ENCODE measurements at regions not wholly inside any gene's neighbourhood (a gene's known extent, or its start where the extent isn't known, plus 50 kb on each side); places are given as distances from the start of the nearest gene placed in this dataset.

DNA sequence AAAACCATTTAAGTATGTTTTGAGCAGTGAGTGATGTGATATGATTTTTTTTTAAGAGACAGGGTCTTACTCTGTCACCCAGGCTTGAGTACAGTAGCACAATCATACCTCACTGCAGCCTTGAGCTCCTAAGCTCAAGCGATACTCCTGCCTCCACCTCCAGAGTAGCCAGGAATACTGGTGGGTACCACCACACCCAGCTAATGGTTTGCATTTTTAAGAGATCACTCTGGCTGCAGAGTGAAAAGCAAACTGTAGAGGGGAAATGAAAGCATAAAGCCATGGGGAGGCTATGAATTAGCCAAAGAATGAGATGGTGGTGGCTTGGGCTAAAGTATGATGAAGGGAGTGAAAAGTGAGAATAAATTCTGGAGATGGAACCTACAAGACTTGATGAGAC is 199.1 kb downstream of the HINT1 start:
- Histone ChIP-seq H2AFZ (ENCODE audit: low read depth, low read length, poor library complexity, severe bottlenecking) (no peak overlapping the region), H3K79me2 (ENCODE audit: insufficient read depth, low read length) (no peaks in the 10 kb centered on the region), H3K4me3 (replicated peaks in 1 of 2; ENCODE audit: low read depth in 1 of 2, low read length in 2 of 2) (no peak overlapping the region), H3K9me2 (ENCODE audit: insufficient read depth) (no peaks in the 10 kb centered on the region), H3K4me2 (ENCODE audit: low read length) (no peak overlapping the region), H3K36me3 (ENCODE audit: control insufficient read depth in 1 of 2, insufficient read depth in 2 of 2, low read length in 2 of 2) (no peaks in the 10 kb centered on the region), H3K4me1 (ENCODE audit: control insufficient read depth in 1 of 2, insufficient read depth in 2 of 2, low read length in 2 of 2) (0 out of 4 replicates have a peak, but pooled peaks cover 0 to 3% of the 10 kb centered on the region in 2 experiments), H3K9me3 (ENCODE audit: control insufficient read depth in 1 of 2, insufficient read depth in 1 of 2, low read depth in 1 of 2, low read length in 2 of 2) (no peaks in the 10 kb centered on the region), H3K9ac (ENCODE audit: low read length) (no peak overlapping the region), H4K20me1 (ENCODE audit: insufficient read depth) (no peaks in the 10 kb centered on the region), H3K27ac (ENCODE audit: low read depth, low read length) (no peak overlapping the region), H3K27me3 (ENCODE audit: insufficient read depth, low read length) (no peaks in the 10 kb centered on the region)
- no peak for ATAC-seq
- no TSS peak for BruUV-seq (replicated peaks)
- DNase-seq (ENCODE audit: low read depth, low spot score): no peak
- ChIA-PET POLR2A (no interaction called here), CTCF (no interaction called here), RAD21 (ENCODE audit: low non-redundant PET in 1 of 2, low total read pairs in 2 of 2, uncharacterized antibody in 2 of 2, unreplicated experiment in 2 of 2) (no interaction called here)
- intact Hi-C loops (cut with micrococcal nuclease): no loop called here
- TF ChIP-seq, protein P1, sequence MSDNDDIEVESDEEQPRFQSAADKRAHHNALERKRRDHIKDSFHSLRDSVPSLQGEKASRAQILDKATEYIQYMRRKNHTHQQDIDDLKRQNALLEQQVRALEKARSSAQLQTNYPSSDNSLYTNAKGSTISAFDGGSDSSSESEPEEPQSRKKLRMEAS (IDR thresholded peaks at IDR 0.05): no peak
- TF ChIP-seq, protein P2, sequence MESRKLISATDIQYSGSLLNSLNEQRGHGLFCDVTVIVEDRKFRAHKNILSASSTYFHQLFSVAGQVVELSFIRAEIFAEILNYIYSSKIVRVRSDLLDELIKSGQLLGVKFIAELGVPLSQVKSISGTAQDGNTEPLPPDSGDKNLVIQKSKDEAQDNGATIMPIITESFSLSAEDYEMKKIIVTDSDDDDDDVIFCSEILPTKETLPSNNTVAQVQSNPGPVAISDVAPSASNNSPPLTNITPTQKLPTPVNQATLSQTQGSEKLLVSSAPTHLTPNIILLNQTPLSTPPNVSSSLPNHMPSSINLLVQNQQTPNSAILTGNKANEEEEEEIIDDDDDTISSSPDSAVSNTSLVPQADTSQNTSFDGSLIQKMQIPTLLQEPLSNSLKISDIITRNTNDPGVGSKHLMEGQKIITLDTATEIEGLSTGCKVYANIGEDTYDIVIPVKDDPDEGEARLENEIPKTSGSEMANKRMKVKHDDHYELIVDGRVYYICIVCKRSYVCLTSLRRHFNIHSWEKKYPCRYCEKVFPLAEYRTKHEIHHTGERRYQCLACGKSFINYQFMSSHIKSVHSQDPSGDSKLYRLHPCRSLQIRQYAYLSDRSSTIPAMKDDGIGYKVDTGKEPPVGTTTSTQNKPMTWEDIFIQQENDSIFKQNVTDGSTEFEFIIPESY (IDR thresholded peaks at IDR 0.05; ENCODE audit: extremely low read depth, insufficient replicate concordance, low read length): no peak
- TF ChIP-seq TCF7L2 (IDR thresholded peaks at IDR 0.05; ENCODE audit: borderline replicate concordance, extremely low read depth, insufficient read depth, insufficient read length) (no peak), POLR2A (IDR thresholded peaks at IDR 0.05; ENCODE audit: borderline replicate concordance, extremely low read depth, insufficient read depth, insufficient read length) (no peak), EGR1 (IDR thresholded peaks at IDR 0.05; ENCODE audit: low read depth) (no peak), YY1 (IDR thresholded peaks at IDR 0.05; ENCODE audit: extremely low read depth, insufficient replicate concordance, low read depth, low read length) (no peak), SP1 (IDR thresholded peaks at IDR 0.05; ENCODE audit: low read depth) (no peak)

DNA sequence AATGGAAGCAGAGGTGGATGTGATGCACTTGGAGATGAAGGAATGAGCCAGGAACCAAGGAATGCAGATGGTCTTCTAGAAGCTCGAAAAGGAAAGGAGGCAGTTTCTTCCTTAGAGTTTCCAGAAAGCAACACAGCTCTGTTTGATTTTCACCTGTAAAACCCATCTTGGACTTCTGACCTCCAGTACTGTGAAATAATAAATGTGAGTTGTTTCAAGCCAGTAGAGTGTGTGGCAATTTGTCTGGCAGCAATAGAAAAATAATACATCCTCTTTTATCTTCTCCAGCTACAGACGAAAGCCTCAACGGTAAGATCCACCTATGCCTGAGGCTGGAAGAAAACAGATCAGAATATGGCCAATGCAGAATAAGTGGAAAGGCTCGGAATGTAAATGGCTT is 199.7 kb downstream of the HINT1 start:
- no peaks in the 10 kb centered on the region for H3K36me3 ChIP-seq (ENCODE audit: control insufficient read depth in 1 of 2, insufficient read depth in 2 of 2, low read length in 2 of 2)
- H3K27ac ChIP-seq (ENCODE audit: low read depth, low read length): no peak overlapping the region
- no peaks in the 10 kb centered on the region for H3K9me2 ChIP-seq (ENCODE audit: insufficient read depth)
- RAD21 ChIA-PET (ENCODE audit: low non-redundant PET in 1 of 2, low total read pairs in 2 of 2, uncharacterized antibody in 2 of 2, unreplicated experiment in 2 of 2): no interaction called here
- DNase-seq (ENCODE audit: low read depth, low spot score): no peak
- H4K20me1 ChIP-seq (ENCODE audit: insufficient read depth): no peaks in the 10 kb centered on the region
- intact Hi-C loops (cut with micrococcal nuclease): no loop called here
- POLR2A ChIA-PET: no interaction called here
- no peak overlapping the region for H3K4me3 ChIP-seq (replicated peaks in 1 of 2; ENCODE audit: low read depth in 1 of 2, low read length in 2 of 2)
- H3K4me2 ChIP-seq (ENCODE audit: low read length): no peak overlapping the region
- BruUV-seq (replicated peaks): no TSS peak
- no peak for ATAC-seq
- H3K4me1 ChIP-seq (ENCODE audit: control insufficient read depth in 1 of 2, insufficient read depth in 2 of 2, low read length in 2 of 2): 0 out of 4 replicates have a peak, but pooled peaks cover 0 to 3% of the 10 kb centered on the region in 2 experiments
- H3K27me3 ChIP-seq (ENCODE audit: insufficient read depth, low read length): no peaks in the 10 kb centered on the region
- CTCF ChIA-PET: no interaction called here
- TF ChIP-seq ZFX (IDR thresholded peaks at IDR 0.05) (no peak), ZNF274 (IDR thresholded peaks at IDR 0.05; ENCODE audit: low read depth, low read length) (no peak), FOSL1 (IDR thresholded peaks at IDR 0.05; ENCODE audit: low read depth) (no peak), RAD21 (IDR thresholded peaks at IDR 0.05; ENCODE audit: low read depth) (no peak), POLR2AphosphoS5 (IDR thresholded peaks at IDR 0.05; ENCODE audit: low read depth, low read length) (no peak), YY1 (IDR thresholded peaks at IDR 0.05; ENCODE audit: extremely low read depth, insufficient replicate concordance, low read depth, low read length) (no peak), TCF7L2 (IDR thresholded peaks at IDR 0.05; ENCODE audit: borderline replicate concordance, extremely low read depth, insufficient read depth, insufficient read length) (no peak), CBX3 (IDR thresholded peaks at IDR 0.05; ENCODE audit: low read depth) (no peak)
- H3K79me2 ChIP-seq (ENCODE audit: insufficient read depth, low read length): no peaks in the 10 kb centered on the region
- no peak overlapping the region for H2AFZ ChIP-seq (ENCODE audit: low read depth, low read length, poor library complexity, severe bottlenecking)
- H3K9me3 ChIP-seq (ENCODE audit: control insufficient read depth in 1 of 2, insufficient read depth in 1 of 2, low read depth in 1 of 2, low read length in 2 of 2): no peaks in the 10 kb centered on the region
- H3K9ac ChIP-seq (ENCODE audit: low read length): no peak overlapping the region

All from HCT116 (cell line).